ENCODE measurements at regions not wholly inside any gene's neighbourhood (a gene's known extent, or its start where the extent isn't known, plus 50 kb on each side); places are given as distances from the start of the nearest gene placed in this dataset.

DNA sequence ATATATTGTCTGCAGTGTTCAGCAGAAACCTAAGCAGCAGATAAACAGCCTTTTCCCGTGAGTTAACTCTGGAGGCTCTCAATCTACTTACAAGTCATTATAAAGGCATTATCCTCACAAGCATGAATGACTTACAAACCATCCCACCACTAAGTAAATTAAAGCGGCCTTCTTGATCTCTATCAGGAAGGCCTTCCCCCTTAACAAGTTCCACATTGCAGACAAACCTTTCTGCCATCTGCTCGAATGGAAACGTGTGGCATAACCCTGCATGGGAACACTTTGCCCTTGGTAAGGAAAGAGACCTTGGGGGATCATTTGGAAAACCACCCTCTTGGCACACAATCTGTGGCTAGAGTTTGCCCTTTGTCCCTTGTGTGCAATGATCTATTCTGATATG is 199.5 kb downstream of the OSR1 start:
- TF ChIP-seq, protein P1, sequence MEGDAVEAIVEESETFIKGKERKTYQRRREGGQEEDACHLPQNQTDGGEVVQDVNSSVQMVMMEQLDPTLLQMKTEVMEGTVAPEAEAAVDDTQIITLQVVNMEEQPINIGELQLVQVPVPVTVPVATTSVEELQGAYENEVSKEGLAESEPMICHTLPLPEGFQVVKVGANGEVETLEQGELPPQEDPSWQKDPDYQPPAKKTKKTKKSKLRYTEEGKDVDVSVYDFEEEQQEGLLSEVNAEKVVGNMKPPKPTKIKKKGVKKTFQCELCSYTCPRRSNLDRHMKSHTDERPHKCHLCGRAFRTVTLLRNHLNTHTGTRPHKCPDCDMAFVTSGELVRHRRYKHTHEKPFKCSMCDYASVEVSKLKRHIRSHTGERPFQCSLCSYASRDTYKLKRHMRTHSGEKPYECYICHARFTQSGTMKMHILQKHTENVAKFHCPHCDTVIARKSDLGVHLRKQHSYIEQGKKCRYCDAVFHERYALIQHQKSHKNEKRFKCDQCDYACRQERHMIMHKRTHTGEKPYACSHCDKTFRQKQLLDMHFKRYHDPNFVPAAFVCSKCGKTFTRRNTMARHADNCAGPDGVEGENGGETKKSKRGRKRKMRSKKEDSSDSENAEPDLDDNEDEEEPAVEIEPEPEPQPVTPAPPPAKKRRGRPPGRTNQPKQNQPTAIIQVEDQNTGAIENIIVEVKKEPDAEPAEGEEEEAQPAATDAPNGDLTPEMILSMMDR (IDR thresholded peaks at IDR 0.05), result no peak
- POLR2A ChIA-PET, result no interaction called here
- no peaks in the 10 kb centered on the region for H3K36me3 ChIP-seq (ENCODE audit: insufficient read depth, low read length)
- ATAC-seq (ENCODE audit: poor library complexity) (no peak), DNase-seq (no peak)
- H3K9me3 Mint-ChIP-seq, result peaks cover 9% of the 10 kb centered on the region
- no peaks in the 10 kb centered on the region for H3K27me3 ChIP-seq (ENCODE audit: control insufficient read depth in 1 of 2, insufficient read depth in 2 of 2, low read length in 2 of 2)
- peaks cover 0 to 3% of the 10 kb centered on the region in 2 experiments for H3K9me3 ChIP-seq (ENCODE audit: control insufficient read depth in 1 of 2, insufficient read depth in 1 of 2, low read length in 2 of 2)
- no peaks in the 10 kb centered on the region for H3K4me1 Mint-ChIP-seq (ENCODE audit: low read depth)
- H3K4me1 ChIP-seq (ENCODE audit: insufficient read depth, low read length), result no peaks in the 10 kb centered on the region
- no peaks in the 10 kb centered on the region for H3K36me3 Mint-ChIP-seq (ENCODE audit: low read depth)
- H3K27ac ChIP-seq (ENCODE audit: low read depth in 1 of 2, low read length in 2 of 2), result no peak overlapping the region
- no peak overlapping the region for H3K4me3 Mint-ChIP-seq
- H3K27ac Mint-ChIP-seq, result no peak overlapping the region
- intact Hi-C loops (cut with DNase I, micrococcal nuclease), result no loop called here
- no peak overlapping the region for H3K4me3 ChIP-seq (ENCODE audit: low read length)
- H3K27me3 Mint-ChIP-seq, result no peaks in the 10 kb centered on the region
- CTCF ChIA-PET, result no interaction called here

DNA sequence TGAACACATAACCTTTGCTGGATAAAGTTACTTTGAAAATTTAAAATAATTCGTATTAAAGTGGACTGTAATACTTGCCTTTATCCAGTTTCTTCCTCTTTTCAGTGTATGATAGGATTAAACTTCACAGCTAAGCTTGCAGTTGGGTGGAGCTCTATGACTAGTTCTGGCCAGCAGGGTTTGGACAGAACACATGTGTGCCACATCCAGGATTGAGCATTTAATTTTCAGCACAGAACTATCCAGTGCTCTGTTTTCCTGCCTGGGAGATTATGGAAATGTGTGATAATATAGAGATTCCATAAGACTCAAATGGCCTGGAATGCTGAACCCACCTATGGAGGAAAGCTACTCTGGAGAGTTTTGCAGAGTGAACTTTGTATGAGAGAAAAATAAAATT is 200.2 kb downstream of the OSR1 start:
- intact Hi-C loops (cut with DNase I, micrococcal nuclease), result no loop called here
- Histone ChIP-seq H3K4me1 (ENCODE audit: insufficient read depth, low read length) (no peaks in the 10 kb centered on the region), H3K9me3 (ENCODE audit: control insufficient read depth in 1 of 2, insufficient read depth in 1 of 2, low read length in 2 of 2) (no peaks in the 10 kb centered on the region), H3K27ac (ENCODE audit: low read depth in 1 of 2, low read length in 2 of 2) (no peak overlapping the region), H3K36me3 (ENCODE audit: insufficient read depth, low read length) (no peaks in the 10 kb centered on the region), H3K27me3 (ENCODE audit: control insufficient read depth in 1 of 2, insufficient read depth in 2 of 2, low read length in 2 of 2) (no peaks in the 10 kb centered on the region), H3K4me3 (ENCODE audit: low read length) (no peak overlapping the region)
- DNase-seq (no peak), ATAC-seq (ENCODE audit: poor library complexity) (no peak)
- TF ChIP-seq, protein P1 (IDR thresholded peaks at IDR 0.05), result no peak
- no peak overlapping the region for H3K27ac Mint-ChIP-seq
- H3K36me3 Mint-ChIP-seq (ENCODE audit: low read depth), result no peaks in the 10 kb centered on the region
- ChIA-PET CTCF (no interaction called here), POLR2A (no interaction called here)
- H3K9me3 Mint-ChIP-seq, result peaks cover 9% of the 10 kb centered on the region
- no peaks in the 10 kb centered on the region for H3K4me1 Mint-ChIP-seq (ENCODE audit: low read depth)
- H3K4me3 Mint-ChIP-seq, result no peak overlapping the region
- no peaks in the 10 kb centered on the region for H3K27me3 Mint-ChIP-seq

DNA sequence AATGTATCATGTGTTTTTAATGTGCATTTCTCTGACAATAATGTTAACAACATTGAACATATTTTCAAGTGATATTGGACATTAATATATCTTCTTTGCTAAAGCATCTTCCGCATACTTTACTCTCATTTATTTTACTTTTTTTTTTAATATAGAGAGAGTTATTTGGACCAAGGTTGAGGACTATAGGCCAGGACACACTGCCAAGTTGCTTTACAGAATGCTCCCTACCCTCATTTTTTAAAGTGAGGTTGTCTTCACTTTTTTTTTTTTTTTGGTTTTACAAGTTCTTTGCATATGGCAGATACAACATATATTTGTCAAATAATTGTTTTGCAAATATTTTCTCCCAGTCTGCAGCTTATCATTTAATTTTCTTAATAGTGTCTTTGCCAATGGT is 201.8 kb downstream of the OSR1 start:
- Mint-ChIP-seq H3K27ac (no peak overlapping the region), H3K4me1 (ENCODE audit: low read depth) (no peaks in the 10 kb centered on the region), H3K27me3 (no peaks in the 10 kb centered on the region), H3K9me3 (peaks cover 17% of the 10 kb centered on the region), H3K36me3 (ENCODE audit: low read depth) (no peaks in the 10 kb centered on the region), H3K4me3 (no peak overlapping the region)
- no peaks in the 10 kb centered on the region for H3K36me3 ChIP-seq (ENCODE audit: insufficient read depth, low read length)
- ChIA-PET CTCF (no interaction called here), POLR2A (no interaction called here)
- peaks cover 0 to 4% of the 10 kb centered on the region in 2 experiments for H3K9me3 ChIP-seq (ENCODE audit: control insufficient read depth in 1 of 2, insufficient read depth in 1 of 2, low read length in 2 of 2)
- TF ChIP-seq, protein P1 (IDR thresholded peaks at IDR 0.05), result no peak
- no peak overlapping the region for H3K27ac ChIP-seq (ENCODE audit: low read depth in 1 of 2, low read length in 2 of 2)
- no peak for ATAC-seq (ENCODE audit: poor library complexity)
- no peak for DNase-seq
- no peaks in the 10 kb centered on the region for H3K27me3 ChIP-seq (ENCODE audit: control insufficient read depth in 1 of 2, insufficient read depth in 2 of 2, low read length in 2 of 2)
- no peak overlapping the region for H3K4me3 ChIP-seq (ENCODE audit: low read length)
- H3K4me1 ChIP-seq (ENCODE audit: insufficient read depth, low read length), result no peaks in the 10 kb centered on the region
- intact Hi-C loops (cut with DNase I, micrococcal nuclease), result no loop called here
